ENCODE measurements at regions not wholly inside any gene's neighbourhood (a gene's known extent, or its start where the extent isn't known, plus 50 kb on each side); places are given as distances from the start of the nearest gene placed in this dataset.
"Not testable (repeated sequence)": the region's sequence is repeated elsewhere in the genome, so short reads cannot be mapped to it uniquely, and the experiment has no call there.

GRCh38 chr13:56622840-56623239 lies 517.9 kb upstream of the PRR20A start:
- no peak for TF ChIP-seq CTCF (conservative IDR thresholded peaks at IDR 0.05)
- no peaks in the 10 kb centered on the region for H3K4me1 Mint-ChIP-seq
- peaks cover 18% of the 10 kb centered on the region for H3K9me3 Mint-ChIP-seq
- H3K36me3 Mint-ChIP-seq (ENCODE audit: low read depth): peaks cover 11% of the 10 kb centered on the region
- H3K4me3 Mint-ChIP-seq: no peak overlapping the region
- H3K27ac Mint-ChIP-seq (ENCODE audit: unreplicated experiment): no peak overlapping the region
- H3K27me3 Mint-ChIP-seq (ENCODE audit: low read depth): no peaks in the 10 kb centered on the region
- no peak for DNase-seq (ENCODE audit: low read depth, low spot score)

- peaks cover 17% of the 10 kb centered on the region for H3K9me3 Mint-ChIP-seq
- H3K36me3 Mint-ChIP-seq (ENCODE audit: low read depth); H3K4me3 Mint-ChIP-seq; DNase-seq (ENCODE audit: low read depth, low spot score); H3K27ac Mint-ChIP-seq (ENCODE audit: unreplicated experiment); H3K27me3 Mint-ChIP-seq (ENCODE audit: low read depth); H3K4me1 Mint-ChIP-seq: not testable (repeated sequence)
These were observed 511.8 kb upstream of the PRR20A start for GRCh38 chr13:56628886-56629285.

- not testable (repeated sequence) for H3K27ac Mint-ChIP-seq (ENCODE audit: unreplicated experiment); H3K36me3 Mint-ChIP-seq (ENCODE audit: low read depth); DNase-seq (ENCODE audit: low read depth, low spot score); H3K4me3 Mint-ChIP-seq; H3K27me3 Mint-ChIP-seq (ENCODE audit: low read depth); H3K4me1 Mint-ChIP-seq
- H3K9me3 Mint-ChIP-seq: peaks cover 13% of the 10 kb centered on the region
These were observed 509.7 kb upstream of the PRR20A start for GRCh38 chr13:56631060-56631459.

- Mint-ChIP-seq H3K27me3 (ENCODE audit: low read depth) (no peaks in the 10 kb centered on the region), H3K27ac (ENCODE audit: unreplicated experiment) (no peak overlapping the region), H3K9me3 (peaks cover 3% of the 10 kb centered on the region), H3K4me1 (no peaks in the 10 kb centered on the region), H3K36me3 (ENCODE audit: low read depth) (no peaks in the 10 kb centered on the region), H3K4me3 (no peak overlapping the region)
- no peak for TF ChIP-seq CTCF (conservative IDR thresholded peaks at IDR 0.05)
- no peak for DNase-seq (ENCODE audit: low read depth, low spot score)
These were observed 487.7 kb upstream of the PRR20A start for GRCh38 chr13:56653043-56653442.

- Mint-ChIP-seq H3K4me1 (no peaks in the 10 kb centered on the region), H3K9me3 (peaks cover 11% of the 10 kb centered on the region), H3K27me3 (ENCODE audit: low read depth) (no peaks in the 10 kb centered on the region), H3K27ac (ENCODE audit: unreplicated experiment) (no peak overlapping the region), H3K4me3 (no peak overlapping the region), H3K36me3 (ENCODE audit: low read depth) (peaks cover 3% of the 10 kb centered on the region)
- TF ChIP-seq CTCF (conservative IDR thresholded peaks at IDR 0.05): no peak
- no peak for DNase-seq (ENCODE audit: low read depth, low spot score)
These were observed 481.7 kb upstream of the PRR20A start for GRCh38 chr13:56659041-56659471.

- H3K27me3 Mint-ChIP-seq (ENCODE audit: low read depth): no peaks in the 10 kb centered on the region
- no peak for DNase-seq (ENCODE audit: low read depth, low spot score)
- H3K4me3 Mint-ChIP-seq: no peak overlapping the region
- no peaks in the 10 kb centered on the region for H3K4me1 Mint-ChIP-seq
- H3K27ac Mint-ChIP-seq (ENCODE audit: unreplicated experiment): no peak overlapping the region
- H3K9me3 Mint-ChIP-seq: peaks cover 4% of the 10 kb centered on the region
- H3K36me3 Mint-ChIP-seq (ENCODE audit: low read depth): no peaks in the 10 kb centered on the region
- TF ChIP-seq CTCF (conservative IDR thresholded peaks at IDR 0.05): no peak
These were observed 470.2 kb upstream of the PRR20A start for GRCh38 chr13:56670563-56670962.

GRCh38 chr13:56681404-56681803 lies 459.3 kb upstream of the PRR20A start:
- Mint-ChIP-seq H3K4me1 (no peaks in the 10 kb centered on the region), H3K27me3 (ENCODE audit: low read depth) (no peaks in the 10 kb centered on the region)
- no peak for TF ChIP-seq CTCF (conservative IDR thresholded peaks at IDR 0.05)

More at GRCh38 chr13:56681404-56681803, 459.3 kb upstream of the PRR20A start:
- no peak overlapping the region for H3K27ac Mint-ChIP-seq (ENCODE audit: unreplicated experiment)
- H3K36me3 Mint-ChIP-seq (ENCODE audit: low read depth): no peaks in the 10 kb centered on the region
- no peak overlapping the region for H3K4me3 Mint-ChIP-seq
- H3K9me3 Mint-ChIP-seq: peaks cover 7% of the 10 kb centered on the region
- DNase-seq (ENCODE audit: low read depth, low spot score): no peak

Measured in neural crest cell (in vitro differentiated cells).